HG02588 (cell line): ENCODE measurements at regions not wholly inside any gene's neighbourhood (a gene's known extent, or its start where the extent isn't known, plus 50 kb on each side); places are given as distances from the start of the nearest gene placed in this dataset.

Source experiments
- ATAC-seq: cut with Tn5 transposase; IDR thresholded peaks from one replicate; pipeline ENCODE4 v1.9.1; 2021; ENCODE audit warnings: mild to moderate bottlenecking, moderate library complexity; ENCODE audit not compliant: unreplicated experiment

- ATAC-seq: no peak
These were observed 57.9 kb upstream of the FTMT start for GRCh38 chr5:121793791-121794190.

GRCh38 chr5:121795511-121795910 lies 56.2 kb upstream of the FTMT start:
- ATAC-seq: no peak

DNA sequence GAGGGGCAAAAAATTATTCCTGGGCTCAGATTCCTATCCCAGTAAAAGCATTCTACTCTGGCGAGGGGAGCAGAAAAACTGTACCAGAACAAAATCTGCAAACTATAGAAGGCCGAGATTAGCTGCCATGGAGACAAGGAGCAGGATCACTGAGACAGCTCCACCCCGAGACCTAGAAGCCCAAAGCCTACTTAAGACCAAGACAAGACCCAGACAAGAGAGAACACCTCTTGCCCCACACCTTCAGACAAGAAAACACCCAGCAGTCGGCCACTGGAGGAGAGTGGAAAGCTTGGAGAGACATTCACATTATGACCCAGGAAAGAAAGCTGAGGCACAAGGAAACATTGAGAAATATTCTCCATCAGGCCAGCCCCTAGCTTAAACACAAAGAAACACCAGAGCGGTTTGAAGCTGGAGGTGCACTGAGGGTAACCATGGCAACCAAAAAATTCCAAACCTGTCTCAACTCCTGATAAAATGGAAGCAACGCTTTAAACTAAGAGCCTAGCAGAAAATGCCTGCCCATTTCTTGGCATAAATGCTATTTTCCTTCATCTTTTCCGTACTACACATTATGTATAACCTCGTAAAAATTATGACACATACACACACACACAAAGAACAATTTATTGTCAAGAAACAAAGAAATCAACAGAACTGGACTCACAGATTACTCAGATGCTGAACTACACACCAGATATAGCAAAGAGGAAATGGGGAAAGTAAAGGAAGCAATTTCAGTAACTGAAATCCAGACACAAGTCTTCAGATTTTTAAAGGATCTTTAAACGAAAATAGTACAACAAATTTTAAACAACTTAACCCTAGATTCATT lies 53.8 kb upstream of the FTMT start:
- ATAC-seq: no peak
